HepG2 (cell line): ENCODE measurements at regions not wholly inside any gene's neighbourhood (a gene's known extent, or its start where the extent isn't known, plus 50 kb on each side); places are given as distances from the start of the nearest gene placed in this dataset.

Experiments used
- AHR ChIP-seq: IDR thresholded peaks from 2 replicates; pipeline ENCODE4 v1.6.1; 2018; ENCODE audit warnings: missing genetic modification reagents, missing compliant biosample characterization
- EHMT2 ChIP-seq: fragments of 200-600 bp; sonication (generic); IDR thresholded peaks from 2 replicates; pipeline ENCODE4 v1.7.0; 2017; ENCODE audit warnings: antibody characterized with exemption, low read depth, low read length, borderline replicate concordance
- FOXA3 ChIP-seq: IDR thresholded peaks from 2 replicates; pipeline ENCODE4 v1.6.1; 2016; ENCODE audit warnings: missing genetic modification reagents, missing compliant biosample characterization
- MED13 ChIP-seq: sonication (generic); formaldehyde crosslinking; IDR thresholded peaks from 2 replicates; pipeline ENCODE4 v1.5.0; 2020; ENCODE audit warnings: missing genetic modification reagents
- MXI1 ChIP-seq: IDR thresholded peaks from 3 replicates; pipeline ENCODE4 v1.6.1; 2012; ENCODE audit warnings: low read depth, low read length, inconsistent platforms, borderline replicate concordance
- NR1H2 ChIP-seq: sonication (generic); formaldehyde crosslinking; IDR thresholded peaks from 2 replicates; pipeline ENCODE4 v1.8.1; 2022; ENCODE audit warnings: low read depth, missing genetic modification reagents, borderline replicate concordance
- POLR2AphosphoS5 ChIP-seq: IDR thresholded peaks from 2 replicates; pipeline ENCODE4 v1.6.1; 2012; ENCODE audit warnings: low read depth, low read length
- RFX5 ChIP-seq: IDR thresholded peaks from 2 replicates; pipeline ENCODE4 v1.6.1; 2011; ENCODE audit warnings: low read depth, low read length, improper control_type of control experiment
- ZNF138 ChIP-seq: sonication (generic); formaldehyde crosslinking; IDR thresholded peaks from 2 replicates; pipeline ENCODE4 v1.5.0; 2020; ENCODE audit warnings: mild to moderate bottlenecking, low read depth, missing genetic modification reagents
- ZNF256 ChIP-seq: sonication (generic); formaldehyde crosslinking; conservative IDR thresholded peaks from 2 replicates; pipeline ENCODE4 v1.4.0; 2020; ENCODE audit warnings: missing genetic modification reagents
- TF ChIP-seq, protein P1 (sequence below): sonication (generic); formaldehyde crosslinking; IDR thresholded peaks from 2 replicates; pipeline ENCODE4 v1.5.0; 2020; ENCODE audit warnings: mild to moderate bottlenecking, missing genetic modification reagents, moderate library complexity
- TF ChIP-seq, protein P2 (sequence below): IDR thresholded peaks from 2 replicates; pipeline ENCODE4 v1.6.1; 2012; ENCODE audit warnings: inconsistent platforms
- TF ChIP-seq, protein P3 (sequence below): sonication (generic); formaldehyde crosslinking; conservative IDR thresholded peaks from 2 replicates; pipeline ENCODE4 v1.8.0; 2022; ENCODE audit warnings: mild to moderate bottlenecking, moderate library complexity, missing genetic modification reagents

- TF ChIP-seq POLR2AphosphoS5 (no peak), MXI1 (no peak), ZNF138 (CRISPR knock-in tag) (no peak), MED13 (CRISPR knock-in tag) (no peak), RFX5 (no peak), ZNF256 (CRISPR knock-in tag) (no peak), EHMT2 (no peak), FOXA3 (CRISPR knock-in tag) (no peak), AHR (no peak), NR1H2 (CRISPR knock-in tag) (no peak)
- TF ChIP-seq, protein P1, sequence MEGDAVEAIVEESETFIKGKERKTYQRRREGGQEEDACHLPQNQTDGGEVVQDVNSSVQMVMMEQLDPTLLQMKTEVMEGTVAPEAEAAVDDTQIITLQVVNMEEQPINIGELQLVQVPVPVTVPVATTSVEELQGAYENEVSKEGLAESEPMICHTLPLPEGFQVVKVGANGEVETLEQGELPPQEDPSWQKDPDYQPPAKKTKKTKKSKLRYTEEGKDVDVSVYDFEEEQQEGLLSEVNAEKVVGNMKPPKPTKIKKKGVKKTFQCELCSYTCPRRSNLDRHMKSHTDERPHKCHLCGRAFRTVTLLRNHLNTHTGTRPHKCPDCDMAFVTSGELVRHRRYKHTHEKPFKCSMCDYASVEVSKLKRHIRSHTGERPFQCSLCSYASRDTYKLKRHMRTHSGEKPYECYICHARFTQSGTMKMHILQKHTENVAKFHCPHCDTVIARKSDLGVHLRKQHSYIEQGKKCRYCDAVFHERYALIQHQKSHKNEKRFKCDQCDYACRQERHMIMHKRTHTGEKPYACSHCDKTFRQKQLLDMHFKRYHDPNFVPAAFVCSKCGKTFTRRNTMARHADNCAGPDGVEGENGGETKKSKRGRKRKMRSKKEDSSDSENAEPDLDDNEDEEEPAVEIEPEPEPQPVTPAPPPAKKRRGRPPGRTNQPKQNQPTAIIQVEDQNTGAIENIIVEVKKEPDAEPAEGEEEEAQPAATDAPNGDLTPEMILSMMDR (CRISPR knock-in tag): no peak
- TF ChIP-seq, protein P2, sequence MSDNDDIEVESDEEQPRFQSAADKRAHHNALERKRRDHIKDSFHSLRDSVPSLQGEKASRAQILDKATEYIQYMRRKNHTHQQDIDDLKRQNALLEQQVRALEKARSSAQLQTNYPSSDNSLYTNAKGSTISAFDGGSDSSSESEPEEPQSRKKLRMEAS: no peak
- TF ChIP-seq, protein P3, sequence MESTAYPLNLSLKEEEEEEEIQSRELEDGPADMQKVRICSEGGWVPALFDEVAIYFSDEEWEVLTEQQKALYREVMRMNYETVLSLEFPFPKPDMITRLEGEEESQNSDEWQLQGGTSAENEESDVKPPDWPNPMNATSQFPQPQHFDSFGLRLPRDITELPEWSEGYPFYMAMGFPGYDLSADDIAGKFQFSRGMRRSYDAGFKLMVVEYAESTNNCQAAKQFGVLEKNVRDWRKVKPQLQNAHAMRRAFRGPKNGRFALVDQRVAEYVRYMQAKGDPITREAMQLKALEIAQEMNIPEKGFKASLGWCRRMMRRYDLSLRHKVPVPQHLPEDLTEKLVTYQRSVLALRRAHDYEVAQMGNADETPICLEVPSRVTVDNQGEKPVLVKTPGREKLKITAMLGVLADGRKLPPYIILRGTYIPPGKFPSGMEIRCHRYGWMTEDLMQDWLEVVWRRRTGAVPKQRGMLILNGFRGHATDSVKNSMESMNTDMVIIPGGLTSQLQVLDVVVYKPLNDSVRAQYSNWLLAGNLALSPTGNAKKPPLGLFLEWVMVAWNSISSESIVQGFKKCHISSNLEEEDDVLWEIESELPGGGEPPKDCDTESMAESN (CRISPR knock-in tag): no peak
Measured at GRCh38 chr2:18501156-18501555, 59.3 kb downstream of the RDH14 start.
